RWPE2 (cell line): ENCODE measurements at regions not wholly inside any gene's neighbourhood (a gene's known extent, or its start where the extent isn't known, plus 50 kb on each side); places are given as distances from the start of the nearest gene placed in this dataset.
"Not testable (repeated sequence)": the region's sequence is repeated elsewhere in the genome, so short reads cannot be mapped to it uniquely, and the experiment has no call there.

ENCODE experiments used
- ATAC-seq: fragments of 200-7000 bp; cut with Tn5 transposase; 3 replicates; pipeline ENCODE4 v1.9.1; 2021; ENCODE audit warnings: low read depth
- DNase-seq: peaks from one replicate; pipeline ENCODE4 v3.0.0-alpha.2; 2020; ENCODE audit warnings: low spot score
- H3K27ac ChIP-seq: fragments of 450-650 bp; 2 replicates; pipeline ENCODE4 v1.5.1; 2017; ENCODE audit warnings: mild to moderate bottlenecking; ENCODE audit not compliant: poor library complexity, severe bottlenecking
- H3K27me3 ChIP-seq: fragments of 250-450 bp; sonication (Bioruptor Pico); 2 replicates; pipeline ENCODE4 v1.5.1; 2021; ENCODE audit warnings: mild to moderate bottlenecking, moderate library complexity; ENCODE audit not compliant: insufficient read depth, poor library complexity, severe bottlenecking
- H3K36me3 ChIP-seq: fragments of 250-450 bp; sonication (Bioruptor Pico); 2 replicates; pipeline ENCODE4 v1.5.1; 2020; ENCODE audit warnings: low read depth, mild to moderate bottlenecking, moderate library complexity
- H3K4me1 ChIP-seq: fragments of 250-450 bp; sonication (Bioruptor Pico); 2 replicates; pipeline ENCODE4 v1.5.1; 2021; ENCODE audit warnings: mild to moderate bottlenecking, moderate library complexity; ENCODE audit not compliant: insufficient read depth, poor library complexity, severe bottlenecking
- H3K4me3 ChIP-seq: fragments of 250-450 bp; sonication (Bioruptor Pico); 2 replicates; pipeline ENCODE4 v1.5.1; 2021; ENCODE audit warnings: mild to moderate bottlenecking, moderate library complexity; ENCODE audit not compliant: severe bottlenecking
- H3K9me3 ChIP-seq: fragments of 250-450 bp; sonication (Bioruptor Pico); 2 replicates; pipeline ENCODE4 v1.5.1; 2021; ENCODE audit warnings: mild to moderate bottlenecking, moderate library complexity; ENCODE audit not compliant: severe bottlenecking
- CTCF ChIP-seq: fragments of 450-650 bp; IDR thresholded peaks from one replicate; pipeline ENCODE4 v1.5.1; 2017; ENCODE audit warnings: mild to moderate bottlenecking, moderate library complexity; ENCODE audit not compliant: poor library complexity, severe bottlenecking

- TF ChIP-seq CTCF = no peak
- no peak for DNase-seq
- Histone ChIP-seq H3K36me3 (no peaks in the 10 kb centered on the region), H3K27ac (no peak overlapping the region), H3K4me3 (no peak overlapping the region), H3K27me3 (no peaks in the 10 kb centered on the region), H3K4me1 (no peaks in the 10 kb centered on the region), H3K9me3 (no peaks in the 10 kb centered on the region)
- ATAC-seq = peak; percentile 45; the same call in 1 of the 3 replicates
These were observed 281.6 kb downstream of the HGF start for GRCh38 chr7:81488210-81488609.

DNA sequence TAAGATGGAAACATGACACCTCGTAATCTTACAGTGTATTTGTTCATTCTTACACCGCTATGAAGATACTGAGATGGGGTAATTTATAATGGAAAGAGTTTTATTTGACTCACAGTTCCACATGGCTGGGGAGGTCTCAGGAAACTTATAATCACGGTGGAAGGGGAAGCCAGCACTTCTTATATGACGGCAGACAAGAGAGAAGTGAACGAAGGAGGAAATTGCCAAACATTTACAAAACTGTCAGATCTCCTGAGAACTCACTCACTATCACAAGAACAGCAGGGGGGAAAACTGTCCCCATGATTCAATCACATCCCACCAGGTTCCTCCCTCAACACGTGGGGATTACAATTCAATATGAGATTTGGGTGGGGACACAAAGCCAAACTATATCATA, 282.3 kb downstream of the HGF start:
- Histone ChIP-seq H3K9me3 (no peaks in the 10 kb centered on the region), H3K4me3 (no peak overlapping the region), H3K27ac (no peak overlapping the region), H3K27me3 (no peaks in the 10 kb centered on the region), H3K4me1 (no peaks in the 10 kb centered on the region), H3K36me3 (no peaks in the 10 kb centered on the region)
- no peak for TF ChIP-seq CTCF
- no peak for DNase-seq
- no peak for ATAC-seq

GRCh38 chr7:81484261-81484660, 285.6 kb downstream of the HGF start:
- Histone ChIP-seq H3K4me1 (no peaks in the 10 kb centered on the region), H3K27me3 (no peaks in the 10 kb centered on the region), H3K9me3 (no peaks in the 10 kb centered on the region), H3K27ac (no peak overlapping the region), H3K36me3 (no peaks in the 10 kb centered on the region), H3K4me3 (no peak overlapping the region)
- 0 out of 3 replicates have a peak, but pooled peaks have one; percentile 23 for ATAC-seq
- no peak for DNase-seq
- TF ChIP-seq CTCF = no peak

DNA sequence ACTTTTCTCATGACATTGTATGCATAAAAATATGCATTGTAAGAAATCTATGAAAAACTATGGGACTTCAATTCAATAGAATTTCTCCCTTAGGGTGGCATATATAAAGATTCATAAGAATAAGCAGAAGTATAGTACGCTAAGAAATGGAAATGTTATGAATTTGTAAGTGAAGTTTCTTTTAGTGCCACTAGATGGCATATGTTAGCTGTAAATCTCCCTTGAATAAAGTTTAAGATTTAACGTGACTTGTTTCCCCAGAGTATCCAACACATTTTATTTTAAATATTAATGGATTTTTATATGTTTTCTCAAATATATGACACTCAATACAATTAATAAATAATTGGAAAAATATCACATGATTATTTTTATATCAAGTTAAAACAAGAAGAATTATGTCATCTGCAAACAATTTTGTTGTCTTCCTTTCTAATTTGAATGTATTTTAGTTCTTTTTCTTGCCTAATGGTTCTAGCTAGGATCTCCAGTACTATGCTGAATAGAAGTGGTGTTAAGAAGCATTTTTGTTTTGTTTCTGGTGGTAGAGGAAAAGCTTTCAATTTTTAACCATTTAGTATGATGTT, 287.2 kb downstream of the HGF start:
- no peaks in the 10 kb centered on the region for H3K9me3 ChIP-seq
- H3K36me3 ChIP-seq = no peaks in the 10 kb centered on the region
- ATAC-seq (no peak), DNase-seq (no peak)
- H3K4me3 ChIP-seq = no peak overlapping the region
- H3K27me3 ChIP-seq = no peaks in the 10 kb centered on the region
- H3K4me1 ChIP-seq = no peaks in the 10 kb centered on the region
- TF ChIP-seq CTCF = peak; percentile 84
- no peak overlapping the region for H3K27ac ChIP-seq

DNA sequence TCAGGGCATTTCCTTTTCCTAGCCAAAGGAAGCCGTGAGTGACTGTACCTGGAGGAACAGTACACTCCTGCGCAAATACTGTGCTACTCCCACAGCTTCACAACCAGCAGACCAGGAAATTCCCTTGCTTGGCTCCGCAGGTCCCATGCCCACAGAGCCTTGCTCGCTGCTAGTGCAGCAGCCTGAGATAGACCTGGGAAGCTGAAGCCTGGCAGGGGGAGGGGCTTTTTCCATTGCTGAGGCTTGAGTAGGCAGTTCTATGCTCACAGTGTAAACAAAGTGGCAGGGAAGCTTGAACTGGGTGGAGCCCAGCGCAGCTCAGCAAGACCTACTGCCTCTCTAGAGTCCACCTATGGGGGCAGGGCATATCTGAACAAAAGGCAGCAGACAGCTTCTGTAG, 291.2 kb downstream of the HGF start:
- Histone ChIP-seq H3K4me1 (no peaks in the 10 kb centered on the region), H3K27ac (no peak overlapping the region), H3K4me3 (no peak overlapping the region), H3K27me3 (no peaks in the 10 kb centered on the region), H3K36me3 (no peaks in the 10 kb centered on the region), H3K9me3 (no peaks in the 10 kb centered on the region)
- no peak for ATAC-seq
- no peak for TF ChIP-seq CTCF
- no peak for DNase-seq

GRCh38 chr7:81478201-81478600, 291.6 kb downstream of the HGF start:
- not testable (repeated sequence) for H3K27ac ChIP-seq, ATAC-seq

More at GRCh38 chr7:81478201-81478600, 291.6 kb downstream of the HGF start:
- not testable (repeated sequence) for H3K9me3 ChIP-seq, H3K27me3 ChIP-seq, H3K36me3 ChIP-seq, H3K4me1 ChIP-seq, DNase-seq, H3K4me3 ChIP-seq
